H1 (cell line): ENCODE measurements at regions not wholly inside any gene's neighbourhood (a gene's known extent, or its start where the extent isn't known, plus 50 kb on each side); places are given as distances from the start of the nearest gene placed in this dataset.
"Not testable (repeated sequence)": the region's sequence is repeated elsewhere in the genome, so short reads cannot be mapped to it uniquely, and the experiment has no call there.

Experiments used
- CTCF ChIA-PET: fragments of 300-600 bp; sonication (Branson Sonifier 250); formaldehyde crosslinking; loops from one replicate; lab custom pipeline; 2021; ENCODE audit not compliant: partially characterized antibody; lab: Charles Lee
- POLR2A ChIA-PET: fragments of 300-600 bp; sonication (Branson Sonifier 250); formaldehyde crosslinking; loops from one replicate; lab custom pipeline; 2021; ENCODE audit warnings: inconsistent platforms; ENCODE audit not compliant: partially characterized antibody; lab: Charles Lee
- DNase-seq, 2 experiments: peaks; one replicate each; pipeline versions ENCODE4 v3.0.0 to v3.0.0-alpha.2; 2010 to 2022; ENCODE audit warnings: low spot score in 2 of 2, low read depth in 1 of 2, mixed read lengths in 1 of 2
- FAIRE-seq: peaks from 2 replicates; lab custom pipeline; 2011; peaks lifted over from hg19 to GRCh38; lab: Jason Lieb, UNC
- H2AFZ ChIP-seq: 2 replicates; pipeline ENCODE4 v1.8.1; 2012; ENCODE audit warnings: low read length, inconsistent platforms
- H2AK5ac ChIP-seq: 2 replicates; pipeline ENCODE4 v1.6.1; 2013; ENCODE audit warnings: low read depth, low read length
- H2BK120ac ChIP-seq: replicated peaks from 2 replicates; pipeline ENCODE3; 2013; ENCODE audit warnings: low read depth, low read length, inconsistent platforms
- H2BK12ac ChIP-seq: 2 replicates; pipeline ENCODE4 v1.6.1; 2013; ENCODE audit warnings: low read depth, low read length
- H2BK15ac ChIP-seq: 2 replicates; pipeline ENCODE4 v1.6.1; 2013; ENCODE audit warnings: low read length
- H2BK20ac ChIP-seq: 2 replicates; pipeline ENCODE4 v1.6.1; 2013; ENCODE audit warnings: low read length
- H2BK5ac ChIP-seq: 2 replicates; pipeline ENCODE4 v1.6.1; 2013; ENCODE audit warnings: low read depth, low read length
- H3K14ac ChIP-seq: 2 replicates; pipeline ENCODE4 v1.6.1; 2013; ENCODE audit warnings: inconsistent platforms; ENCODE audit not compliant: insufficient read length
- H3K18ac ChIP-seq: 2 replicates; pipeline ENCODE4 v1.6.1; 2013; ENCODE audit warnings: low read length; ENCODE audit errors: extremely low read depth
- H3K23ac ChIP-seq: 2 replicates; pipeline ENCODE4 v1.6.1; 2013; ENCODE audit warnings: inconsistent platforms; ENCODE audit not compliant: insufficient read length
- H3K23me2 ChIP-seq: 2 replicates; pipeline ENCODE4 v1.6.1; 2013; ENCODE audit warnings: low read depth, low read length
- H3K27ac ChIP-seq: 2 replicates; pipeline ENCODE4 v1.6.1; 2011; ENCODE audit warnings: low read depth, low read length, inconsistent platforms
- H3K27me3 ChIP-seq, 4 experiments: replicated peaks in 1 of 4; 1 replicate in 1 of 4; 2 replicates in 3 of 4; pipeline versions ENCODE4 v1.6.1 to v1.8.1; 2011 to 2013; ENCODE audit warnings: low read length in 3 of 4, mild to moderate bottlenecking in 3 of 4, inconsistent platforms in 2 of 4, mixed read lengths in 2 of 4, moderate library complexity in 1 of 4; ENCODE audit not compliant: control insufficient read depth in 3 of 4, insufficient read depth in 3 of 4; ENCODE audit errors: extremely low read depth in 1 of 4
- H3K36me3 ChIP-seq, 4 experiments: 2 replicates each; pipeline versions ENCODE4 v1.6.1 to v1.8.1; 2011 to 2013; ENCODE audit warnings: mild to moderate bottlenecking in 4 of 4, low read length in 3 of 4, moderate library complexity in 2 of 4, control low read depth in 1 of 4, inconsistent platforms in 1 of 4; ENCODE audit not compliant: insufficient read depth in 4 of 4, control insufficient read depth in 2 of 4
- H3K4ac ChIP-seq: replicated peaks from 2 replicates; pipeline ENCODE3; 2013; ENCODE audit warnings: low read length, low read depth, mixed read lengths, inconsistent platforms; ENCODE audit not compliant: insufficient read length
- H3K4me1 ChIP-seq, 4 experiments: replicated peaks in 1 of 4; 1 replicate in 1 of 4; 2 replicates in 3 of 4; pipeline versions ENCODE4 v1.6.1 to v1.8.1; 2011 to 2013; ENCODE audit warnings: low read length in 3 of 4, inconsistent platforms in 2 of 4, mixed read lengths in 1 of 4; ENCODE audit not compliant: insufficient read depth in 4 of 4, control insufficient read depth in 3 of 4
- H3K4me2 ChIP-seq, 2 experiments: 2 replicates each; pipeline versions ENCODE4 v1.6.1 to v1.8.1; 2011 to 2013; ENCODE audit warnings: low read depth in 2 of 2, low read length in 2 of 2, control low read depth in 1 of 2, inconsistent platforms in 1 of 2, mild to moderate bottlenecking in 1 of 2; ENCODE audit not compliant: insufficient read depth in 1 of 2
- H3K4me3 ChIP-seq, 4 experiments: fragments of 200-600, 300-600 bp in 1 of 4; sonication (generic), shearing (Covaris generic), sonication (Bioruptor Twin) in 1 of 4; 2 replicates each; pipeline versions ENCODE4 v1.5.1 to v1.8.1; 2011 to 2016; ENCODE audit warnings: low read length in 4 of 4, low read depth in 3 of 4, control low read depth in 2 of 4, inconsistent platforms in 2 of 4, mild to moderate bottlenecking in 2 of 4, mixed read lengths in 1 of 4, moderate library complexity in 1 of 4; ENCODE audit not compliant: insufficient read depth in 2 of 4; ENCODE audit errors: extremely low read depth in 1 of 4
- H3K56ac ChIP-seq: replicated peaks from 2 replicates; pipeline ENCODE3; 2013; ENCODE audit warnings: low read depth, mild to moderate bottlenecking, mixed read lengths, low read length, inconsistent platforms; ENCODE audit not compliant: insufficient read length
- H3K79me1 ChIP-seq: 2 replicates; pipeline ENCODE4 v1.6.1; 2013; ENCODE audit warnings: low read depth, low read length, control low read depth
- H3K79me2 ChIP-seq, 2 experiments: 2 replicates each; pipeline versions ENCODE4 v1.6.1 to v1.8.1; 2012 to 2013; ENCODE audit warnings: low read length in 2 of 2, mild to moderate bottlenecking in 2 of 2, inconsistent platforms in 1 of 2; ENCODE audit not compliant: insufficient read depth in 2 of 2, control insufficient read depth in 1 of 2
- H3K9ac ChIP-seq, 4 experiments: replicated peaks in 1 of 4; 1 replicate in 1 of 4; 2 replicates in 3 of 4; pipeline versions ENCODE4 v1.6.1 to v1.8.1; 2011 to 2013; ENCODE audit warnings: low read depth in 3 of 4, low read length in 3 of 4, control low read depth in 2 of 4, mild to moderate bottlenecking in 2 of 4, moderate library complexity in 2 of 4, inconsistent platforms in 1 of 4; ENCODE audit errors: extremely low read depth in 1 of 4
- H3K9me3 ChIP-seq, 2 experiments: 2 replicates each; pipeline versions ENCODE4 v1.6.1 to v1.8.1; 2012 to 2013; ENCODE audit warnings: mild to moderate bottlenecking in 2 of 2, moderate library complexity in 2 of 2, control low read depth in 1 of 2, inconsistent platforms in 1 of 2, low read depth in 1 of 2, low read length in 1 of 2, mixed read lengths in 1 of 2; ENCODE audit not compliant: insufficient read depth in 2 of 2
- H4K20me1 ChIP-seq, 2 experiments: replicated peaks in 1 of 2; 2 replicates each; pipeline versions ENCODE3 to v1.8.1; 2011 to 2013; ENCODE audit warnings: inconsistent platforms in 2 of 2, low read length in 2 of 2, mild to moderate bottlenecking in 1 of 2; ENCODE audit not compliant: insufficient read depth in 2 of 2, control insufficient read depth in 1 of 2
- H4K5ac ChIP-seq: 2 replicates; pipeline ENCODE4 v1.6.1; 2013; ENCODE audit warnings: low read length, low read depth, mixed read lengths, inconsistent platforms; ENCODE audit not compliant: insufficient read length
- H4K8ac ChIP-seq: 2 replicates; pipeline ENCODE4 v1.8.0; 2013; ENCODE audit warnings: mild to moderate bottlenecking, moderate library complexity, low read length, inconsistent platforms; ENCODE audit not compliant: insufficient read depth; ENCODE audit errors: extremely low read depth
- H4K91ac ChIP-seq: replicated peaks from 2 replicates; pipeline ENCODE3; 2013; ENCODE audit warnings: low read length, mixed read lengths, inconsistent platforms; ENCODE audit not compliant: insufficient read length
- WGBS, 2 experiments: shearing (Covaris generic) in 1 of 2; methylation state at CpG; one replicate each; pipeline versions ENCODE4 v1.1.6 to v1.1.7; 2013 to 2015; ENCODE audit warnings: low lambda C conversion rate in 2 of 2, mixed read lengths in 2 of 2, inconsistent platforms in 1 of 2, low coverage in 1 of 2, missing lambda C conversion rate in 1 of 2; ENCODE audit not compliant: insufficient replicate concordance in 2 of 2, insufficient coverage in 1 of 2, insufficient read length in 1 of 2; ENCODE audit errors: extremely low coverage in 1 of 2, missing lambda C conversion rate in 1 of 2; 5-methylcytosine and 5-hydroxymethylcytosine counted together

- H3K4me1 ChIP-seq, H3K79me1 ChIP-seq, H3K18ac ChIP-seq, H3K4ac ChIP-seq, H3K27ac ChIP-seq, H2BK120ac ChIP-seq, H3K27me3 ChIP-seq, H3K36me3 ChIP-seq, H2AFZ ChIP-seq, H4K91ac ChIP-seq, H2AK5ac ChIP-seq, H3K56ac ChIP-seq, H4K8ac ChIP-seq, H3K9me3 ChIP-seq, FAIRE-seq, H3K9ac ChIP-seq, POLR2A ChIA-PET, H3K4me3 ChIP-seq, H2BK20ac ChIP-seq, H3K23ac ChIP-seq, H2BK12ac ChIP-seq, DNase-seq, H3K4me2 ChIP-seq, H4K20me1 ChIP-seq, H3K23me2 ChIP-seq, H3K14ac ChIP-seq, H2BK15ac ChIP-seq, H3K79me2 ChIP-seq, H4K5ac ChIP-seq, H2BK5ac ChIP-seq: not testable (repeated sequence)
- 92% methylated on average over 4 of the region's 4 CpGs; no CpG with 5 or more reads in 1 of the 2 experiments for WGBS, 2 experiments
- CTCF ChIA-PET, result interaction anchor here (0.6 kb wide), 1 partner anchor 218 kb away, joined by 3 read pairs; no protein-coding TSS in a partner anchor
These were observed 155.4 kb upstream of the FBXO11 start for GRCh38 chr2:48061656-48062055.
